ENCODE measurements at regions not wholly inside any gene's neighbourhood (a gene's known extent, or its start where the extent isn't known, plus 50 kb on each side); places are given as distances from the start of the nearest gene placed in this dataset.
"Not testable (repeated sequence)": the region's sequence is repeated elsewhere in the genome, so short reads cannot be mapped to it uniquely, and the experiment has no call there.

GRCh38 chr18:68244786-68245185 lies 470.1 kb downstream of the TMX3 start:
- no peak for DNase-seq

- DNase-seq: no peak
Measured at GRCh38 chr18:68241881-68242280, 473.0 kb downstream of the TMX3 start.

GRCh38 chr18:68234676-68235075 lies 480.2 kb downstream of the TMX3 start:
- DNase-seq: no peak

- no peak for DNase-seq
Measured at GRCh38 chr18:68234131-68234530, 480.8 kb downstream of the TMX3 start.

- DNase-seq: no peak
Measured at GRCh38 chr18:68233018-68233417, 481.9 kb downstream of the TMX3 start.

GRCh38 chr18:68229351-68229750 lies 485.6 kb downstream of the TMX3 start:
- no peak for DNase-seq

- no peak for DNase-seq
Measured at GRCh38 chr18:68221111-68221724, 493.7 kb downstream of the TMX3 start.

GRCh38 chr18:68220458-68220857 lies 494.4 kb downstream of the TMX3 start:
- DNase-seq: no peak

- no peak for DNase-seq
Measured at GRCh38 chr18:68219872-68220271, 495.0 kb downstream of the TMX3 start.

- DNase-seq: no peak
Measured at GRCh38 chr18:68219274-68219673, 495.6 kb downstream of the TMX3 start.

- DNase-seq: no peak
Measured at GRCh38 chr18:68215931-68216330, 499.0 kb downstream of the TMX3 start.

- DNase-seq: no peak
Measured at GRCh38 chr18:68186039-68186438, 528.9 kb downstream of the TMX3 start.

GRCh38 chr18:68181956-68182355 lies 533.0 kb downstream of the TMX3 start:
- DNase-seq: no peak

GRCh38 chr18:68179811-68180210 lies 535.1 kb downstream of the TMX3 start:
- DNase-seq: no peak

- no peak for DNase-seq
Measured at GRCh38 chr18:68178921-68179320, 536.0 kb downstream of the TMX3 start.

GRCh38 chr18:68177807-68178702 lies 536.9 kb downstream of the TMX3 start:
- no peak for DNase-seq

- DNase-seq: no peak
Measured at GRCh38 chr18:68176901-68177300, 538.0 kb downstream of the TMX3 start.

GRCh38 chr18:68172842-68173549 lies 541.9 kb downstream of the TMX3 start:
- DNase-seq: no peak

GRCh38 chr18:68164909-68165308 lies 550.0 kb downstream of the TMX3 start:
- DNase-seq: no peak

GRCh38 chr18:68153821-68154220 lies 561.1 kb downstream of the TMX3 start:
- DNase-seq: not testable (repeated sequence)

- DNase-seq: no peak
Measured at GRCh38 chr18:68152770-68153169, 562.1 kb downstream of the TMX3 start.

- DNase-seq: no peak
Measured at GRCh38 chr18:68150961-68151360, 563.9 kb downstream of the TMX3 start.
